NCI-H2171 (cell line): ENCODE measurements at regions not wholly inside any gene's neighbourhood (a gene's known extent, or its start where the extent isn't known, plus 50 kb on each side); places are given as distances from the start of the nearest gene placed in this dataset.
A peak's percentile ranks its signal among the peaks of the same experiment; 100 is the strongest.

Experiments used
- DNase-seq: peaks from one replicate; lab custom pipeline; 2025; lab: John Stamatoyannopoulos, UW

DNA sequence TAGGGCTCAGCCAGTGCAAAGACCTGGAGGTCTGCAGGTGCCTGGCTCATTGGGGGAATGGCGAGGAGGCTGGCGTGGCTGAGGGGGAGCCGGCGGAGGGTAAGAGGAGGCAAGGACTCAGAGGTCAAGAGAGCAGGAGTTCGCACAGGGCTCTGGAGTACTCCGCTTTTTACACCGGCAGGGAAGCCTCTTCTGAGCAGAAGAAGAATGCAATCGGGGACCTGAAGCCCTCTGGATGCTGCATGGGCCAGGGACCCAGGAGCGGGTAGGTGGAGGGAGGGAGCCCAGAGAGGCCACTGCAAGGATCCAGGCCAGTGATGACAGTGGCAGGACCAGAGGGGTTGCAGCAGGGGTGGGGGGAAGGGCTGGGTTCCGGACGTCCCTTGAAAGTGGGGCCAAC, 70.4 kb upstream of the TAMM41 start:
- DNase-seq, result no peak

DNA sequence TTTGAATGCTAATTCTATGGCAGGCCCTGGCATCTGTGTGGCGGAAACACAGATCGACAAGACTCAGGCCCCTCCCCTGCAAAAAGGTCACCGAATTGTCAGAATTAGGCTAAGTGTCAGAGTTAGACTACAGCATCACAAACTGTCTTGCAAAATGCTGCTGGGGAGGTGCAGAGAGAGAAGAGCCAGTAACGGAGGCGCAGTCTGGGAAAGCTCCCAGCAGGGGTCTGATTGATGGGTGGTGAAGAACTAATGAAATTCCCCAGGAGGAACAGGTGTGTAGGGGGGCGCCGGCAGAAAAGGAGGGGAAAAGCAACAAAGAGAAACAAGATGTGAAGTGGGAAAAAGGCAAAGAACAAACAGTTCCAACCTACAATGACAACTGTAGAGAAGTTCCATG, 72.7 kb upstream of the TAMM41 start:
- DNase-seq, result no peak

DNA sequence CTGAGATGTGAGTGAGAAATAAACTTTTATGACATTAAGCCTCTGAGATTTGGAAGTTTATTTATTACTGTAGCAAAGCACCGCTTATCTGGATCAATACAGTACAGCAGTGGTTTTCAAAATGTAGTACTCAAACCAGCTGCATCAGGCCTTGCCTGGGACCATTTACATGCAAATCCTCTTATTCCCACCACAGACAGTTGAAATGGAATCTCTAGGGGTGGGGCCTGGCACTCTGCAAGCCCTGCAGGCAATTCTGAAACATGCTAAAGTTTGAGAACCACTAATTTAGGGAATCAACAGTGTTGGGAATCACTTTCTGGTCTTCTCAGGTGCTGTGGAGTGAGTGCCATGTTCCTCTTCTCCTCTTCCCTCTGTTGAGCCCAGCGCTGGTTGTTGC, 77.8 kb upstream of the TAMM41 start:
- no peak for DNase-seq

DNA sequence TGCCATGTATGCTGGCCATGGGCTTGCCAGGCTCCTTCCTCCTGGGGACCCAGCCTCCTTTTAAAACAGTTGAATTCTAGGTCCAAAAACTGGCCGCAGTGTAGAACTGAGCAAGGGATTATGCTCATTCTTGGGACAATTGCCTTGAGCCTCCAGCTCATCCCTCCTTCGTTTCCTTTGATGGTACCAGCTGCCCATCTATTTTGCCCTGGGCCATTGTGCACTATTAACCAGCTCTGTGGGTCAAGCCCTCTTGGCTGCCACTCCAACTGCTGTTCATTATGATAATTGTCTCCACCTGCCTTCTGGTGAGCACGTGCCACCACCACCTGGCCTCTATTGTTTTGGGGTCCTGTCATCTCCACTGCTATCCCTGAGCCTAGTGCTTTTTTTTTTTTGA, 75.8 kb upstream of the SYN2 start:
- no peak for DNase-seq

DNA sequence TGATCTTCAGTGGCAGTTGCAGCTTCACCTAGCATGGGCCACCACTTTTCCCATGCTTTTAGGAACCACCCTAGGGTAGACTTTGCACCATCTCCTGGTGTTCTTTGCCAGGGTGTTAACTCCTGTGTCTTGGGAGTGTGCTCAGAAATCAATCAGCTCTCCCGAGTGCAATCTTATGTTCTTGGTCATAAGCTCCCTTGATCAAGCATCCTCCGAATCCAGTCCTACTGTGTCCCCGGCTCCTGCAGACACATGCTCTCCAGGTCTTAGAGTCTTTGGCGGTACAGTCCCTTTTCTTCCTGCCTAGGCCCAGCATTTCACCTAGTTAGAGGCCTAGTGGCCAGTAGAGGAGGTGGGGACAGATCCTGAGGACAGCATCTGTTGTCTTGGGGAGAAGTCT, 74.7 kb upstream of the SYN2 start:
- no peak for DNase-seq

DNA sequence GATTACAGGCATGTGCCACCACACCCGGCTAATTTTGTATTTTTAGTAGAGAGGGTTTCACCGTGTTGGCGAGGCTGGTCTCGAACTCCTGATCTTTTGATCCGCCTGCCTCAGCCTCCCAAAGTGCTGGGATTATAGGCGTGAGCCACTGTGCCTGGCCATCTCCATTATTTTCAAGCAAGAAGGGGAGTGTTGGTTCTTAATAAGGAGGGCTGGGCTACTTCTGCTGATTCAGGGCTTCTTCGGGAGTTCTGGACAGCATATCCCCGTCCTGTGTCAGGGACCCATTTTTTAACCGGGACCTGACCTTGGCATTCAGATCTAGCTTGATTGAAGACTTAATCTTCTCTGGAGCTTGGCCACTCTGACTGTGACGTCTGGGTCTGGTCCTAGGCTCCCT, 74.1 kb upstream of the SYN2 start:
- DNase-seq, result no peak

DNA sequence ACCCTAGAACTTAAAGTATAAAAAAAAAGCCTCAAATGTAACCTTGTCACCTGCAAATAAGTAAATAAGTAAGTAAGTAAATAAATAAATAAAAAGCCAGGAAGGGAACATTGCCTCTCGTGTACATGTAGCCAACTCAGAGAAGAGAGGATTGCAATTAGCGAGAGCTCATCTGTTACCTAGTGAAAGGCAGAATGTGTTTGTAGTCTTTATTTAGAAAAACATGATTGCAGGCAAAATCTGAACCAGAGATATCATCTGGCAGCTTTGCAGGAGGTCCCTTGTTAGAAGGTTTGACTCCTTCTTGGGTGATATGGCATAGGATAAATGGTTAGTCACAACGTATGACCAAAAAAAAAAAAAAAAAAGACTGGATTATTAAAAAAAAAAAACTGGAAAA, 71.6 kb upstream of the SYN2 start:
- no peak for DNase-seq

DNA sequence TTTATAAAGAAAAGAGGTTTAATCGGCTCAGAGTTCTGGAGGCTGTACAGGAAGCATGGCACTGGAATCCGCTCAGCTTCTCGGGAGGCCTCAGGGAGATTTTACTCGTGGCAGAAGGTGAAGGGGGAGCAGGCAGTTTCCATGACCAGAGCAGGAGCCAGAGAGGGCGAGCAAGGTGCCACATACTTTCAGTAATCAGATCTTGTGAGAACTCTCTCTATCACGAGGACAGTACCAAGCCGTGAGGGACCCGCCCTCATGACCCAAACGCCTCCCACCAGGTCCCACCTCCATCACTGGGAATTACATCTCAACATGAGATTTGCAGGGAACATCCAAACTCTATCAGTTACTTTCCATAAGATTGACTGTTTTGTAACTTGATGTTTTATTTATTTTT, 70.7 kb upstream of the SYN2 start:
- DNase-seq, result no peak

DNA sequence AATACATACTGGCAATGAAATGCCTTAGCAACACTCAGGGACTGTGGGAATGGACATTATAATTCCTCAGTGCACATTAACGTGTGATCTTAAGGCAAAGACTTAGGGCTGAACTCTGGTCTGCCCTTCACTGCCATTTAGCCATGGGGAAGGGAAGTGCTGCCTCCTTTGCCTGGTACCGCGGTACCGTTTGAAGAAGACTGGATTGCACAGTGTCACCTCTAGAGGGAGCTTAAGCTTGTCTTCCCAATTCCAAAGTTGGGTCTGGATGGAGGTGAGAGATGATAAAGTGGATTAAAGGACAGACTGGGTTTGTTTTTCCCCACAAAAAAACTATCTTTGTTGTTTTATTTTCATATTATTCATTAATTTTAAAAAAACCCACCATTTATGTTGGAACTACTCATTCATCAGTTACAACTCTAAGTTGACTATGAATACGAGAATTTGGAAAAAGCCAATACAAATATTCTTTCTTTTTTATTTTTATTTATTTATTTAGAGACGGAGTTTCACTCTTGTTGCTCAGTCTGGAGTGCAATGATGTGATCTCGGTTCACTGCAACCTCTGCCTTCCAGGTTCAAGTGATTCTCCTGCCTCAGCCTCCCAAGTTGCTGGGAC, 60.0 kb upstream of the SYN2 start:
- no peak for DNase-seq

DNA sequence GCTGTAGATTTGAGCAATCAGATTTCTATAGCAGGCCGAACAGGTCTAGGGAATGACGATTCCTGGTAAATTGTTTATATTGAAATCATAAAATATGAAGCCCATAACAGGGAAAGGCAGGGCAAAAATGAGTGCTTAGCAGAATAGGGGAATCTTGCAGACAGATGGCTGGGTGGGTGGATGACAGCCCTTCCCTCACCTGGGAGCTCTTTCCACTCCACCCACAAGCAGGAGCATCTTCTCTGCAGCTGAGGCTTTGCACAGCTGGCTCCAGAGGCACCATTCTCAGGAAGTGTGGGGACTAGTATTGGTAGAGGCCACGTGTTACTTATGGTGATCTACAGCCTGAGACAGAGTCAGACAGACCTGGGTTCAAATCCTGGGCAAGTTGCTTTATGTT, 55.9 kb upstream of the SYN2 start:
- no peak for DNase-seq

DNA sequence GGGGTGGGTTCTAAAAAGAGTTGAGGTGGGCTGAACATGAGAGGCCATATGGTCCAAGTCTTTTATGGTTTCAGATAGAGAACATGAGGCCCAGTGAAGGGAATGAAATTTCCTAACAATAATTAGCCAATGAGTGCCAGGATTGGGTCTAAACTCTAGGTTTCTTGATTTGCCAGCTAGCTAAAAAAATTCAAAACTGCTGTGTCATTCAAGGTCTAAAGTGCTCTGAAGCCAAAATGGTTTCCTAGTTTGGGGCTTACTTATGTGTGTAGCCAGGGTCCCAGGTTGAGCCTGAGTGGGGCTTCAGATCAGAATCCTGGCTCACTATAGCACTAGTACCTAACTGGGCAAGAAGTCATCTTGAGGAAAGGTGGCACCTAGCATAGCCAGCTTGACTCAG, 55.3 kb upstream of the SYN2 start:
- no peak for DNase-seq

DNA sequence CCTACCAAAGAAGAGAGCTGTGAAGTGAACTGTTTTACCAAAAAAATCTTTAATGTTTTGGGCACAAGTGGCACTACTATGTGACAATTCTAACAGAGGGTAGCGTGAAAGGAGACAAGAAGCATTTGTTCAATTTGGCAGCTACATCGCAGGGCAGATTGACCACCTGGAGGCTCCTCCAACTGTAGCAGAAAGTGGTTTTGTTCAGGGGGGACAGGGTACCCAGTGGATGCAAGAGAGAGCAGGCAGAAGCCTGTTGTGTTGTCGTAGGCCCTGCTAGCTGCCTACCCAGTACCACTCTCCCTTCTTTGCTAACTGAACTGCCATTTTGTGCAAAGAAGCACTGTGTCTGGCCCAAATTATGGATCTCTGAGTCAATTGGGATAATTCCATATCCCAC, 54.8 kb upstream of the SYN2 start:
- DNase-seq, result no peak

DNA sequence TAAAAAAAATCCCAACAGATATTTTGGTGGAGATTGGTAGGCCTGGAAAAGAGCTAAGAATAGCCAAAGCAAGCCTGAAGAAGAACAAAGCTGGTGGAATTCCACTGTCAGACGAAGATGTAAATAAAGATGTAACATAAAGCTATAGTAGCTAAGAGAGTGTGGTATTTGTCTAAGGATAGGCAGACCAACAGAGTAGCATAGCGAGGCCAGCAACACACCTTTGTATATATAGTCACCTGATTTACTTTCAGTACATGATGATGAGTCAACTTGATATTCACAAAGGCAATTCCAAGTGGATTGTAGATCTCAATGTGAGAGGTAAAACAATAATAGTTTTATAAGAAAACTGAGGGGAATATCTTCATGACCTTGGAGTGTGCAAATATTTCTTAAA, 53.6 kb upstream of the SYN2 start:
- no peak for DNase-seq

DNA sequence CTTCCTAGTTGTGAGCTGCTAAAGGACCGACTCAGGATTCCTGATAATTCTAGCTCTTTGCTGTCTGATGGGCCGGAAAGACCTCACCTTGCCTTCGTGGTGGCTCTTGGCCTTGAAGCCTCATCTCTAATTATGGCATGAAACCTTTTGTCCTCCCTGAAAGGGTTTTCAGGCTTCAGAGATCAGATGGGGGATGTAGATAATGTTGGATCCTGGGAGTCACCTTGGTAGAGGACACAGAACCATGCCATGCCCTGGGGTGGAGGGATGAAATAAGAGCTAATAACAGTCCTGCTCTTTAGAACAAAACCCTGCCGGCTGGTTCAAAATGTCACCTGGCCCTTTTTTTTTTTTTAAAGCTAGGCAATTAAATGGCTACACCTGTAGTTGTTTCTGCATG, 50.8 kb upstream of the SYN2 start:
- DNase-seq, result no peak

DNA sequence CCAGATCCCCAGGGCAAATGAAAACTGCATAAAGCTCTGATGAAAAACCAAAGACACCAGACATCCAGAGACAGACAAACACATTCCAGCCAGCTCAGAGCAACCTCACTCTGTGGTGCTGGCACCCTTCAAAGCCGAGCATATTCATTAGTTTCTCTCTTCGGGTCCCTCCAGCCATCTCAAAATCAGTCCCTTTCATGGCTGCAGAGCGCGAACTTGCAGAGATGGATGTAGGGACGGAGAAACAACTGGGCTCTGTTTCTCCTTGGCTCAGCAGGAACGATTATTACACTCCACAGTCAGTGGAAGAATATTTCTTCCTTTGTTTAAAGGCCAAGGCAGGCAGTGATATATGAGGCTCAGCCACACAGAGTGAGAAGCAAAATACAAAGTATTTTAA, 50.4 kb upstream of the SYN2 start:
- DNase-seq, result no peak

DNA sequence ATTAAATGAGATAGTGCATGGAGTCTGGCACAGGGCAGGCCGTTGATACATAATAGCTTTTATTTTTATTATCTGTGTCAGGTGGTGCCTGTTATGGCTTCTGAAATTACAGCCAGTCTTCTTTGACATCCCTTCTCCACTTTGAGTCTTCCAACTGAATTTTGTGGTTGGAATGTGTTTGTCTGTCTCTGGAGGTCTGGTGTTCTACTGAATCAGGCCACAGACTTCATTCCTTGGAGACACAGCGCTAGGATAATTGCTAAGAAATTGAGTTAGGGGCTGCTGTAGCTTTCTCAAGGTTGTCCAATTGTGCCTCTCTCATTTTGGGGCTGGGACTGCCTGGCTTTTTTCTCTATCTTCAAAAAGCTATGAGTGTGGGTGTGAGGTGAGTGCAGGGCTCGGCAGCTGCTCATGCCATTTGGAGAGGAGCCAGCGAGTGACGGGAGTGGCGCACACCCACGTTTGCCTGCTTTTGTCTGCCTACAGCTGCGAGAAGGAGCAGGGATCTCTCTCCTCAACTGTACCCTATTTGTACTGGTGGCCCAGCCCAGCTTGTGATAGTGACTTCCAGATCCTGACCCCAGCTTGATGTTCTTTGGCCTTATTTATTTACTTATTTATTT, 49.8 kb upstream of the SYN2 start:
- DNase-seq, result peak; percentile 34
